T-cell (primary cell): ENCODE measurements at regions not wholly inside any gene's neighbourhood (a gene's known extent, or its start where the extent isn't known, plus 50 kb on each side); places are given as distances from the start of the nearest gene placed in this dataset.

Source experiments
- ATAC-seq, 4 experiments: fragments of 200-7000 bp in 3 of 4; fragments of 150-1000 bp in 1 of 4; cut with Tn5 transposase; replicated peaks in 1 of 4; 1 replicate in 3 of 4; 2 replicates in 1 of 4; pipeline ENCODE4 v1.10.0; 2021; ENCODE audit warnings: moderate library complexity in 3 of 4, mild to moderate bottlenecking in 2 of 4, moderate number of reproducible peaks in 1 of 4
- CTCF ChIA-PET, 2 donors: fragments of 300-600 bp; sonication (Branson Sonifier 250); formaldehyde crosslinking; loops; one replicate each; lab custom pipeline; 2022; ENCODE audit warnings: antibody characterized with exemption in 2 of 2; lab: Charles Lee
- POLR2A ChIA-PET, 2 donors: fragments of 300-600 bp; sonication (Branson Sonifier 250); formaldehyde crosslinking; loops; one replicate each; lab custom pipeline; 2022; ENCODE audit warnings: antibody characterized with exemption in 2 of 2; lab: Charles Lee
- DNase-seq, 35 experiments: peaks; one replicate each; pipeline versions ENCODE4 v3.0.0 to v3.0.0-alpha.2; 2013 to 2023
- H3K27ac ChIP-seq: one replicate; pipeline ENCODE4 v1.5.1; 2013; ENCODE audit warnings: low read length
- H3K27me3 ChIP-seq, 2 experiments: replicated peaks in 1 of 2; 1 replicate in 1 of 2; 2 replicates in 1 of 2; pipeline versions ENCODE4 v1.6.1 to v1.7.0; 2013; ENCODE audit warnings: low read length in 1 of 2, mixed read lengths in 1 of 2; ENCODE audit not compliant: control insufficient read depth in 2 of 2, insufficient read depth in 2 of 2; ENCODE audit errors: extremely low read depth in 1 of 2
- H3K36me3 ChIP-seq, 2 donors: 1 replicate in 1 of 2; 2 replicates in 1 of 2; pipeline versions ENCODE4 v1.6.1 to v1.7.0; 2013; ENCODE audit warnings: low read length in 1 of 2; ENCODE audit not compliant: control insufficient read depth in 2 of 2, insufficient read depth in 1 of 2; ENCODE audit errors: extremely low read depth in 1 of 2
- H3K4me1 ChIP-seq, 2 experiments: 1 replicate in 1 of 2; 2 replicates in 1 of 2; pipeline versions ENCODE4 v1.6.1 to v1.7.0; 2013; ENCODE audit warnings: low read length in 2 of 2, mixed read lengths in 1 of 2; ENCODE audit not compliant: insufficient read depth in 2 of 2, control insufficient read depth in 1 of 2; ENCODE audit errors: extremely low read depth in 1 of 2
- H3K4me3 ChIP-seq, 2 donors: 1 replicate in 1 of 2; 2 replicates in 1 of 2; pipeline versions ENCODE4 v1.5.1 to v1.7.0; 2013; ENCODE audit warnings: mild to moderate bottlenecking in 2 of 2, low read length in 1 of 2, moderate library complexity in 1 of 2; ENCODE audit not compliant: control insufficient read depth in 1 of 2; ENCODE audit errors: extremely low read depth in 1 of 2
- H3K9me3 ChIP-seq: 2 replicates; pipeline ENCODE4 v1.7.0; 2013
- H3K27ac Mint-ChIP-seq, 2 donors: one replicate each; pipeline ENCODE4 v1.8.0; 2020 to 2021; ENCODE audit warnings: mild to moderate bottlenecking in 2 of 2, mixed read lengths in 2 of 2
- H3K27me3 Mint-ChIP-seq, 2 donors: one replicate each; pipeline ENCODE4 v1.8.0; 2021 to 2022; ENCODE audit warnings: mixed read lengths in 2 of 2
- H3K36me3 Mint-ChIP-seq: one replicate; pipeline ENCODE4 v1.8.0; 2021; ENCODE audit warnings: mixed read lengths
- H3K4me1 Mint-ChIP-seq, 3 donors: one replicate each; pipeline ENCODE4 v1.8.0; 2020 to 2022; ENCODE audit warnings: mixed read lengths in 3 of 3, mild to moderate bottlenecking in 1 of 3
- H3K4me3 Mint-ChIP-seq, 3 donors: one replicate each; pipeline ENCODE4 v1.8.0; 2020 to 2022; ENCODE audit warnings: mild to moderate bottlenecking in 3 of 3, mixed read lengths in 3 of 3, moderate library complexity in 3 of 3
- H3K9me3 Mint-ChIP-seq, 3 donors: one replicate each; pipeline ENCODE4 v1.8.0; 2020 to 2022; ENCODE audit warnings: mixed read lengths in 3 of 3
- WGBS: methylation state at CpG from one replicate; pipeline ENCODE4 v1.1.5; 2013; ENCODE audit warnings: missing lambda C conversion rate; ENCODE audit not compliant: insufficient coverage; 5-methylcytosine and 5-hydroxymethylcytosine counted together

- Histone ChIP-seq H3K36me3 (no peaks in the 10 kb centered on the region), H3K27ac (no peak overlapping the region), H3K9me3 (no peaks in the 10 kb centered on the region), H3K27me3 (peaks cover 0 to 7% of the 10 kb centered on the region in 2 experiments), H3K4me3 (no peak overlapping the region), H3K4me1 (no peaks in the 10 kb centered on the region)
- 86% methylated on average over 1 of the region's 2 CpGs for WGBS
- ChIA-PET POLR2A (no interaction called here), CTCF (no interaction called here)
- H3K27ac Mint-ChIP-seq = no peak overlapping the region
- H3K4me1 Mint-ChIP-seq = no peaks in the 10 kb centered on the region
- H3K36me3 Mint-ChIP-seq = no peaks in the 10 kb centered on the region
- DNase-seq = no peak
- peaks cover 10 to 18% of the 10 kb centered on the region in 2 donors for H3K27me3 Mint-ChIP-seq
- H3K9me3 Mint-ChIP-seq = peaks cover 0 to 7% (median 0%) of the 10 kb centered on the region in 3 donors
- no peak overlapping the region for H3K4me3 Mint-ChIP-seq
- no peak for ATAC-seq
Observed at GRCh38 chr2:121875585-121876185, 120.2 kb downstream of the TSN start.

- Mint-ChIP-seq H3K27me3 (peaks cover 18 to 22% of the 10 kb centered on the region in 2 donors), H3K27ac (no peak overlapping the region), H3K4me3 (no peak overlapping the region), H3K36me3 (no peaks in the 10 kb centered on the region), H3K9me3 (peaks cover 0 to 7% (median 0%) of the 10 kb centered on the region in 3 donors), H3K4me1 (no peaks in the 10 kb centered on the region)
- no peak for ATAC-seq
- peaks cover 0 to 8% of the 10 kb centered on the region in 2 experiments for H3K27me3 ChIP-seq
- ChIA-PET POLR2A (no interaction called here), CTCF (no interaction called here)
- H3K27ac ChIP-seq = no peak overlapping the region
- no peaks in the 10 kb centered on the region for H3K36me3 ChIP-seq
- no peaks in the 10 kb centered on the region for H3K9me3 ChIP-seq
- H3K4me3 ChIP-seq = no peak overlapping the region
- no peaks in the 10 kb centered on the region for H3K4me1 ChIP-seq
- DNase-seq = no peak
- no CpG with 5 or more reads among the region's 1 CpG for WGBS
Observed at GRCh38 chr2:121877366-121877765, 121.9 kb downstream of the TSN start.

- H3K9me3 ChIP-seq = no peaks in the 10 kb centered on the region
- 93% methylated on average over 2 of the region's 4 CpGs for WGBS
- peaks cover 0 to 7% (median 0%) of the 10 kb centered on the region in 3 donors for H3K9me3 Mint-ChIP-seq
- CTCF ChIA-PET = no interaction called here
- H3K4me1 Mint-ChIP-seq = no peaks in the 10 kb centered on the region
- no peak overlapping the region for H3K4me3 ChIP-seq
- no peak overlapping the region for H3K27ac Mint-ChIP-seq
- H3K4me3 Mint-ChIP-seq = no peak overlapping the region
- POLR2A ChIA-PET = no interaction called here
- no peaks in the 10 kb centered on the region for H3K4me1 ChIP-seq
- peaks cover 17 to 22% of the 10 kb centered on the region in 2 donors for H3K27me3 Mint-ChIP-seq
- H3K36me3 Mint-ChIP-seq = no peaks in the 10 kb centered on the region
- ATAC-seq = no peak
- H3K27ac ChIP-seq = no peak overlapping the region
- peaks cover 0 to 12% of the 10 kb centered on the region in 2 experiments for H3K27me3 ChIP-seq
- H3K36me3 ChIP-seq = no peaks in the 10 kb centered on the region
- DNase-seq = no peak
Observed at GRCh38 chr2:121880283-121880682, 124.8 kb downstream of the TSN start.

DNA sequence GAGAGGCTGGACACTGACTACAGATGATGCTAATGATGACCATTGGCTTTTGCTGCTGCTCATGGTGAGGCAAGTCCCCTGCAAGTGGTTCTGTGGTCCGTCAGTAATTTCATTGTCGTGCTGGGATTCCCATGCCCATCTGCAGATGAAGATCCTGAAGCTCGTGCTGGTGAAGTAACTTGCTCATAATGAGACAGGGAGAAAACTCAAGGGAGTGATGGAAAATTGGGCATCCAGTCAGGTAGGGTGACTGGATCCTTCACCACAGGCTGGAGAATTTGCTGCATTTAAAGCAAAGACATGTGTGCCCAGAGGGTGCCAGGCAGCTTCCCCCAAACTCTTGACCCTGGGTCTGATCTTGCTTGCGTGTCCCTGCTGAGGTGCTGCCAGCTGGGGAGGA, 125.6 kb downstream of the TSN start:
- no peaks in the 10 kb centered on the region for H3K36me3 ChIP-seq
- H3K4me1 ChIP-seq = no peaks in the 10 kb centered on the region
- ChIA-PET POLR2A (no interaction called here), CTCF (no interaction called here)
- Mint-ChIP-seq H3K27me3 (peaks cover 19 to 22% of the 10 kb centered on the region in 2 donors), H3K4me3 (no peak overlapping the region), H3K4me1 (no peaks in the 10 kb centered on the region), H3K36me3 (no peaks in the 10 kb centered on the region), H3K9me3 (peaks cover 0 to 7% (median 0%) of the 10 kb centered on the region in 3 donors), H3K27ac (no peak overlapping the region)
- peaks cover 0 to 12% of the 10 kb centered on the region in 2 experiments for H3K27me3 ChIP-seq
- no peak overlapping the region for H3K27ac ChIP-seq
- DNase-seq (no peak), ATAC-seq (no peak)
- H3K4me3 ChIP-seq = no peak overlapping the region
- WGBS = 89% methylated on average over 3 of the region's 4 CpGs
- no peaks in the 10 kb centered on the region for H3K9me3 ChIP-seq

DNA sequence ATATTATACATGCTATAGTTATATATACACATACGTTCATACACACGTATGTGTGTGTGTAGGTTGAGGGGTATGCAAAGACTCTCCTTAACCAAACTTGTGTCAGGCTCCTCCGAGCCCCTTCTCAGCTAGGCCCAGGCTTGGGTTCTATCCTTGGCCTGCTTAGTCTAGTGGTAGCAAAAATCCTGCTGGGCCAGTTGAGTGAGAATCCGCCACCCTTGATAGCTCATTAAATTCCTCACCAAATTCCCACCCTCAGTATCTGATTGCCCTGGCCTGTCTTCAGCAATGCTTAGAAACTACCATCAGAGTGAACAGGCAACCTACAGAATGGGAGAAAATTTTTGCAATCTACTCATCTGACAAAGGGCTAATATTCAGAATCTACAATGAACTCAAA, 126.5 kb downstream of the TSN start:
- H3K4me1 ChIP-seq = no peaks in the 10 kb centered on the region
- Mint-ChIP-seq H3K27ac (no peak overlapping the region), H3K27me3 (peaks cover 22 to 23% of the 10 kb centered on the region in 2 donors), H3K9me3 (peaks cover 0 to 7% (median 0%) of the 10 kb centered on the region in 3 donors), H3K4me3 (no peak overlapping the region), H3K36me3 (no peaks in the 10 kb centered on the region), H3K4me1 (no peaks in the 10 kb centered on the region)
- peaks cover 0 to 12% of the 10 kb centered on the region in 2 experiments for H3K27me3 ChIP-seq
- no peak for ATAC-seq
- no peak overlapping the region for H3K27ac ChIP-seq
- H3K4me3 ChIP-seq = no peak overlapping the region
- WGBS = 75% methylated on average over 1 of the region's 4 CpGs
- ChIA-PET CTCF (no interaction called here), POLR2A (no interaction called here)
- DNase-seq = no peak
- H3K36me3 ChIP-seq = no peaks in the 10 kb centered on the region
- H3K9me3 ChIP-seq = no peaks in the 10 kb centered on the region

DNA sequence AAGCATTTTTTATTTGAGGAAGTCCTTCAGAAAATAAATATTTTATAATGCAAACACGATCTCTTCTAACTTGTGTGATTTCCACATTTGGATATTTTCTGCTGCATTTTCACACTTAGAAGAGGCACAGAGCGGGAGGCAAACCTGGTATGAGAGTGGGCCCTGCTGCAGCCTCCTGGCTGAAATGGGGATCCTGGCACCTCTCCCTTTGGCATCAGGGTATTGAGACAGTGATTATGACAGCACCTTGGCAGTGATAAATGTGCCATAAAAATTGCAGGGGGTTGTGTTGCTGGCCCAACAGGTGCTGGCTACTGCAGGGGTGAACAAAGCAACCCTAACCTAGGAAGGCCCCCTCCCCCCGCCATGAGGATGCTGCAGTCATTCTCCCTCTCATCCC, 128.6 kb downstream of the TSN start:
- Histone ChIP-seq H3K36me3 (no peaks in the 10 kb centered on the region), H3K27ac (no peak overlapping the region), H3K27me3 (peaks cover 0 to 15% of the 10 kb centered on the region in 2 experiments), H3K9me3 (no peaks in the 10 kb centered on the region), H3K4me1 (no peaks in the 10 kb centered on the region), H3K4me3 (no peak overlapping the region)
- no peak overlapping the region for H3K4me3 Mint-ChIP-seq
- ChIA-PET CTCF (no interaction called here), POLR2A (no interaction called here)
- ATAC-seq (no peak), DNase-seq (no peak)
- no peak overlapping the region for H3K27ac Mint-ChIP-seq
- peaks cover 21 to 24% of the 10 kb centered on the region in 2 donors for H3K27me3 Mint-ChIP-seq
- no peaks in the 10 kb centered on the region for H3K36me3 Mint-ChIP-seq
- H3K4me1 Mint-ChIP-seq = no peaks in the 10 kb centered on the region
- WGBS = 86% methylated on average over 1 of the region's 3 CpGs
- no peaks in the 10 kb centered on the region for H3K9me3 Mint-ChIP-seq
